ENCODE measurements at regions not wholly inside any gene's neighbourhood (a gene's known extent, or its start where the extent isn't known, plus 50 kb on each side); places are given as distances from the start of the nearest gene placed in this dataset.
A peak's percentile ranks its signal among the peaks of the same experiment; 100 is the strongest.

DNA sequence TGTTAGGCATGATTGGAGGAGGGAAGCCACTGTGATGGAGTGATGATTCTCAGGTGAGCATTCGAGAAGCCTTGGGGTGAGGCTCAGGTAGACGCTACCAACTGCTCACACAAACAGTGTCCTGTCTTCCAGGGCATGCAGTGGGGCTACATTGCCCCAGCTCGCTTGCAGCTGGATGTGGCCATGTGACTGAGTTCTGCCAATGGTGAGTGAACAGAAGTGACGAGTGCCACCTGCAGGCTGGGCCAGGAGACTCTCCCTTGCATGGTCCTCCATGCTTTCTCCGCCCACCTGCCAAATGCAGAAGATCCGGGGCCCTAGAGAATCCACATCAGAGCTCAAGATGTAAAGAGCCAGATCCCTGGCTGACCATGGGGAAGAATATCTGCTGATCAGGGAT, 195.9 kb downstream of the BCR start (continued):
- TF ChIP-seq, protein P1, sequence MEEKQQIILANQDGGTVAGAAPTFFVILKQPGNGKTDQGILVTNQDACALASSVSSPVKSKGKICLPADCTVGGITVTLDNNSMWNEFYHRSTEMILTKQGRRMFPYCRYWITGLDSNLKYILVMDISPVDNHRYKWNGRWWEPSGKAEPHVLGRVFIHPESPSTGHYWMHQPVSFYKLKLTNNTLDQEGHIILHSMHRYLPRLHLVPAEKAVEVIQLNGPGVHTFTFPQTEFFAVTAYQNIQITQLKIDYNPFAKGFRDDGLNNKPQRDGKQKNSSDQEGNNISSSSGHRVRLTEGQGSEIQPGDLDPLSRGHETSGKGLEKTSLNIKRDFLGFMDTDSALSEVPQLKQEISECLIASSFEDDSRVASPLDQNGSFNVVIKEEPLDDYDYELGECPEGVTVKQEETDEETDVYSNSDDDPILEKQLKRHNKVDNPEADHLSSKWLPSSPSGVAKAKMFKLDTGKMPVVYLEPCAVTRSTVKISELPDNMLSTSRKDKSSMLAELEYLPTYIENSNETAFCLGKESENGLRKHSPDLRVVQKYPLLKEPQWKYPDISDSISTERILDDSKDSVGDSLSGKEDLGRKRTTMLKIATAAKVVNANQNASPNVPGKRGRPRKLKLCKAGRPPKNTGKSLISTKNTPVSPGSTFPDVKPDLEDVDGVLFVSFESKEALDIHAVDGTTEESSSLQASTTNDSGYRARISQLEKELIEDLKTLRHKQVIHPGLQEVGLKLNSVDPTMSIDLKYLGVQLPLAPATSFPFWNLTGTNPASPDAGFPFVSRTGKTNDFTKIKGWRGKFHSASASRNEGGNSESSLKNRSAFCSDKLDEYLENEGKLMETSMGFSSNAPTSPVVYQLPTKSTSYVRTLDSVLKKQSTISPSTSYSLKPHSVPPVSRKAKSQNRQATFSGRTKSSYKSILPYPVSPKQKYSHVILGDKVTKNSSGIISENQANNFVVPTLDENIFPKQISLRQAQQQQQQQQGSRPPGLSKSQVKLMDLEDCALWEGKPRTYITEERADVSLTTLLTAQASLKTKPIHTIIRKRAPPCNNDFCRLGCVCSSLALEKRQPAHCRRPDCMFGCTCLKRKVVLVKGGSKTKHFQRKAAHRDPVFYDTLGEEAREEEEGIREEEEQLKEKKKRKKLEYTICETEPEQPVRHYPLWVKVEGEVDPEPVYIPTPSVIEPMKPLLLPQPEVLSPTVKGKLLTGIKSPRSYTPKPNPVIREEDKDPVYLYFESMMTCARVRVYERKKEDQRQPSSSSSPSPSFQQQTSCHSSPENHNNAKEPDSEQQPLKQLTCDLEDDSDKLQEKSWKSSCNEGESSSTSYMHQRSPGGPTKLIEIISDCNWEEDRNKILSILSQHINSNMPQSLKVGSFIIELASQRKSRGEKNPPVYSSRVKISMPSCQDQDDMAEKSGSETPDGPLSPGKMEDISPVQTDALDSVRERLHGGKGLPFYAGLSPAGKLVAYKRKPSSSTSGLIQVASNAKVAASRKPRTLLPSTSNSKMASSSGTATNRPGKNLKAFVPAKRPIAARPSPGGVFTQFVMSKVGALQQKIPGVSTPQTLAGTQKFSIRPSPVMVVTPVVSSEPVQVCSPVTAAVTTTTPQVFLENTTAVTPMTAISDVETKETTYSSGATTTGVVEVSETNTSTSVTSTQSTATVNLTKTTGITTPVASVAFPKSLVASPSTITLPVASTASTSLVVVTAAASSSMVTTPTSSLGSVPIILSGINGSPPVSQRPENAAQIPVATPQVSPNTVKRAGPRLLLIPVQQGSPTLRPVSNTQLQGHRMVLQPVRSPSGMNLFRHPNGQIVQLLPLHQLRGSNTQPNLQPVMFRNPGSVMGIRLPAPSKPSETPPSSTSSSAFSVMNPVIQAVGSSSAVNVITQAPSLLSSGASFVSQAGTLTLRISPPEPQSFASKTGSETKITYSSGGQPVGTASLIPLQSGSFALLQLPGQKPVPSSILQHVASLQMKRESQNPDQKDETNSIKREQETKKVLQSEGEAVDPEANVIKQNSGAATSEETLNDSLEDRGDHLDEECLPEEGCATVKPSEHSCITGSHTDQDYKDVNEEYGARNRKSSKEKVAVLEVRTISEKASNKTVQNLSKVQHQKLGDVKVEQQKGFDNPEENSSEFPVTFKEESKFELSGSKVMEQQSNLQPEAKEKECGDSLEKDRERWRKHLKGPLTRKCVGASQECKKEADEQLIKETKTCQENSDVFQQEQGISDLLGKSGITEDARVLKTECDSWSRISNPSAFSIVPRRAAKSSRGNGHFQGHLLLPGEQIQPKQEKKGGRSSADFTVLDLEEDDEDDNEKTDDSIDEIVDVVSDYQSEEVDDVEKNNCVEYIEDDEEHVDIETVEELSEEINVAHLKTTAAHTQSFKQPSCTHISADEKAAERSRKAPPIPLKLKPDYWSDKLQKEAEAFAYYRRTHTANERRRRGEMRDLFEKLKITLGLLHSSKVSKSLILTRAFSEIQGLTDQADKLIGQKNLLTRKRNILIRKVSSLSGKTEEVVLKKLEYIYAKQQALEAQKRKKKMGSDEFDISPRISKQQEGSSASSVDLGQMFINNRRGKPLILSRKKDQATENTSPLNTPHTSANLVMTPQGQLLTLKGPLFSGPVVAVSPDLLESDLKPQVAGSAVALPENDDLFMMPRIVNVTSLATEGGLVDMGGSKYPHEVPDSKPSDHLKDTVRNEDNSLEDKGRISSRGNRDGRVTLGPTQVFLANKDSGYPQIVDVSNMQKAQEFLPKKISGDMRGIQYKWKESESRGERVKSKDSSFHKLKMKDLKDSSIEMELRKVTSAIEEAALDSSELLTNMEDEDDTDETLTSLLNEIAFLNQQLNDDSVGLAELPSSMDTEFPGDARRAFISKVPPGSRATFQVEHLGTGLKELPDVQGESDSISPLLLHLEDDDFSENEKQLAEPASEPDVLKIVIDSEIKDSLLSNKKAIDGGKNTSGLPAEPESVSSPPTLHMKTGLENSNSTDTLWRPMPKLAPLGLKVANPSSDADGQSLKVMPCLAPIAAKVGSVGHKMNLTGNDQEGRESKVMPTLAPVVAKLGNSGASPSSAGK (IDR thresholded peaks at IDR 0.05): no peak
- TF ChIP-seq NBN (IDR thresholded peaks at IDR 0.05; ENCODE audit: low read depth) (no peak), NFYB (IDR thresholded peaks at IDR 0.05; ENCODE audit: extremely low read depth, insufficient read length) (peak; percentile 22)
- TF ChIP-seq, protein P2, sequence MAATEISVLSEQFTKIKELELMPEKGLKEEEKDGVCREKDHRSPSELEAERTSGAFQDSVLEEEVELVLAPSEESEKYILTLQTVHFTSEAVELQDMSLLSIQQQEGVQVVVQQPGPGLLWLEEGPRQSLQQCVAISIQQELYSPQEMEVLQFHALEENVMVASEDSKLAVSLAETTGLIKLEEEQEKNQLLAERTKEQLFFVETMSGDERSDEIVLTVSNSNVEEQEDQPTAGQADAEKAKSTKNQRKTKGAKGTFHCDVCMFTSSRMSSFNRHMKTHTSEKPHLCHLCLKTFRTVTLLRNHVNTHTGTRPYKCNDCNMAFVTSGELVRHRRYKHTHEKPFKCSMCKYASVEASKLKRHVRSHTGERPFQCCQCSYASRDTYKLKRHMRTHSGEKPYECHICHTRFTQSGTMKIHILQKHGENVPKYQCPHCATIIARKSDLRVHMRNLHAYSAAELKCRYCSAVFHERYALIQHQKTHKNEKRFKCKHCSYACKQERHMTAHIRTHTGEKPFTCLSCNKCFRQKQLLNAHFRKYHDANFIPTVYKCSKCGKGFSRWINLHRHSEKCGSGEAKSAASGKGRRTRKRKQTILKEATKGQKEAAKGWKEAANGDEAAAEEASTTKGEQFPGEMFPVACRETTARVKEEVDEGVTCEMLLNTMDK (IDR thresholded peaks at IDR 0.05; ENCODE audit: borderline replicate concordance, insufficient read depth, low read depth, low read length, poor library complexity, severe bottlenecking): peak; percentile 62
- TF ChIP-seq, protein P3, sequence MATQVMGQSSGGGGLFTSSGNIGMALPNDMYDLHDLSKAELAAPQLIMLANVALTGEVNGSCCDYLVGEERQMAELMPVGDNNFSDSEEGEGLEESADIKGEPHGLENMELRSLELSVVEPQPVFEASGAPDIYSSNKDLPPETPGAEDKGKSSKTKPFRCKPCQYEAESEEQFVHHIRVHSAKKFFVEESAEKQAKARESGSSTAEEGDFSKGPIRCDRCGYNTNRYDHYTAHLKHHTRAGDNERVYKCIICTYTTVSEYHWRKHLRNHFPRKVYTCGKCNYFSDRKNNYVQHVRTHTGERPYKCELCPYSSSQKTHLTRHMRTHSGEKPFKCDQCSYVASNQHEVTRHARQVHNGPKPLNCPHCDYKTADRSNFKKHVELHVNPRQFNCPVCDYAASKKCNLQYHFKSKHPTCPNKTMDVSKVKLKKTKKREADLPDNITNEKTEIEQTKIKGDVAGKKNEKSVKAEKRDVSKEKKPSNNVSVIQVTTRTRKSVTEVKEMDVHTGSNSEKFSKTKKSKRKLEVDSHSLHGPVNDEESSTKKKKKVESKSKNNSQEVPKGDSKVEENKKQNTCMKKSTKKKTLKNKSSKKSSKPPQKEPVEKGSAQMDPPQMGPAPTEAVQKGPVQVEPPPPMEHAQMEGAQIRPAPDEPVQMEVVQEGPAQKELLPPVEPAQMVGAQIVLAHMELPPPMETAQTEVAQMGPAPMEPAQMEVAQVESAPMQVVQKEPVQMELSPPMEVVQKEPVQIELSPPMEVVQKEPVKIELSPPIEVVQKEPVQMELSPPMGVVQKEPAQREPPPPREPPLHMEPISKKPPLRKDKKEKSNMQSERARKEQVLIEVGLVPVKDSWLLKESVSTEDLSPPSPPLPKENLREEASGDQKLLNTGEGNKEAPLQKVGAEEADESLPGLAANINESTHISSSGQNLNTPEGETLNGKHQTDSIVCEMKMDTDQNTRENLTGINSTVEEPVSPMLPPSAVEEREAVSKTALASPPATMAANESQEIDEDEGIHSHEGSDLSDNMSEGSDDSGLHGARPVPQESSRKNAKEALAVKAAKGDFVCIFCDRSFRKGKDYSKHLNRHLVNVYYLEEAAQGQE (IDR thresholded peaks at IDR 0.05; ENCODE audit: borderline replicate concordance): peak; percentile 42; the same call in 1 of the 2 replicates
- TF ChIP-seq, protein P3 (CRISPR knock-in tag; IDR thresholded peaks at IDR 0.05; ENCODE audit: low read depth): no peak

Data from K562 (cell line).